NCI-H2107 (cell line): ENCODE measurements at regions not wholly inside any gene's neighbourhood (a gene's known extent, or its start where the extent isn't known, plus 50 kb on each side); places are given as distances from the start of the nearest gene placed in this dataset.
A peak's percentile ranks its signal among the peaks of the same experiment; 100 is the strongest.

Source experiments
- DNase-seq: peaks from one replicate; lab custom pipeline; 2025; lab: John Stamatoyannopoulos, UW

DNA sequence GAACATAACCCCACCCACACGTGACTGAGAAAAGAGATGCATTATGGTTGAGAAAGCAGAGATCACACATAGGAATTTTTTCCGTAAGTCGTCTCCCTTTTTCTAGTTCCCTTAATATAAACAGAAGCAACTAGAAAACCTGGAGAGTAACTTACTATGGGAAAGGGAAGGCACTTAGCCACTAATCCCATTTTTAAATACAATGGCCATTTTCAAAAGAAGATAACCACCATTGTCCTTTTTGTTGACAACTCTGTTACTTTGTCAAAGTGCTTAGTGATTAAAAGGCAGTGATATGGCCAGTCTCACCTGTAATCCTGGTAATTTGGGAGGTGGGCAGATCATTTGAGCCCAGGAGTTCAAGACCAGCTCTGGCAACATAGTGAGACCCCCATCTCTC, 184.4 kb upstream of the UMPS start:
- DNase-seq = no peak

DNA sequence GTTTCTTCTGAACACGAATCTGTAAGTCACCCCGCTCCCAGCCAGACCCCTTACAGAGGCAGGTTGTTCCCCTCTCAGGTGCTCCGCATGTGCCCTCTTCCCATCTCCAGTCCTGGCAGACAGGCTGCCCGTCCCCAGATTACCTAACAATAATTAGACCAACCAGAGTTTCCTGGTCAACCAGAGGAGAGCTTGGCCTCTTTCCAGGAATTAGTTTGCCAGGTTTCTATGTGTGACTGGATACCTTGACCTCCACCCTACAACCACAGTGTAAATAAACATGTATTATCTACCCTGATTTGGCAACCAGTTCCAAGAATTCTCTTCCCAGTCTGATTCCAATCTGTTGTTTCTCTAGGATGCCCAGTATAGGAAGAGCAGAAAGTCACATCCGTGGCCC, 178.0 kb upstream of the UMPS start:
- no peak for DNase-seq

DNA sequence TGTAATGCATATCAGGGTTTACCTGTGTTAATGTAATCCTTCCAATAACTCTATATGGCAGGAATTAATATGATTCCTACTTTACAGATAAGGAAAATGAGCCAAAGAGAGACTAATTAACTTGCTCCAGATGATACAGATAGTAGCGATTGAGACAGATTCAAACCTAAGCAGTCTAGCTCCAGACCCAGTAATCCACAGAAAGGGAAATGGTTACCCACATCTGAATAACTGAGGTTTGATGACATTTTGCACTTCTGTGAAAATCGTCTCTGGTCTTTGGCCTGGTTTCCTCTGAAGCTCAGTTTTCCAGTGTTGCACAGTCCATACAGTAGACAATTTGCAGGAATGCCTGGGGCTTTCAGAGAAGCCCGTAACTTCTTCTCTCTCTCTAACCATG, 177.1 kb upstream of the UMPS start:
- no peak for DNase-seq

DNA sequence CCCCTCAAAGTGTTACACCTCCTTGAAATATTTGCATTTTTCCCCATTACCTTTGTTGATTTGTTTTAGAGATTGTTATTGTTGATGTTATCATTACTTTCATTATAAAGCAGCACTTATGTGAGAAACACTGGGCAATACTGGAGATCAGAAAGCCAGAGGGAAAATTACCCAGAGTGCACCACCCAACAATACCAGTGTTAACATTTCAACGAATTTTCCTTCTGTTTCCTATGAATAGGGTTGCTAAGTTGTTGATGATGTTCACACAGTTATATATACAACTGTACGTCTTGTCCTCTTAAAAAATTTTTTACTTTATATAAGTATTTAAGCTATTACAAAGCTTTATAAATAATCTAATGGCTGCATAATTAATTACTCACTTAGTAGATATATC, 173.6 kb upstream of the UMPS start:
- no peak for DNase-seq

DNA sequence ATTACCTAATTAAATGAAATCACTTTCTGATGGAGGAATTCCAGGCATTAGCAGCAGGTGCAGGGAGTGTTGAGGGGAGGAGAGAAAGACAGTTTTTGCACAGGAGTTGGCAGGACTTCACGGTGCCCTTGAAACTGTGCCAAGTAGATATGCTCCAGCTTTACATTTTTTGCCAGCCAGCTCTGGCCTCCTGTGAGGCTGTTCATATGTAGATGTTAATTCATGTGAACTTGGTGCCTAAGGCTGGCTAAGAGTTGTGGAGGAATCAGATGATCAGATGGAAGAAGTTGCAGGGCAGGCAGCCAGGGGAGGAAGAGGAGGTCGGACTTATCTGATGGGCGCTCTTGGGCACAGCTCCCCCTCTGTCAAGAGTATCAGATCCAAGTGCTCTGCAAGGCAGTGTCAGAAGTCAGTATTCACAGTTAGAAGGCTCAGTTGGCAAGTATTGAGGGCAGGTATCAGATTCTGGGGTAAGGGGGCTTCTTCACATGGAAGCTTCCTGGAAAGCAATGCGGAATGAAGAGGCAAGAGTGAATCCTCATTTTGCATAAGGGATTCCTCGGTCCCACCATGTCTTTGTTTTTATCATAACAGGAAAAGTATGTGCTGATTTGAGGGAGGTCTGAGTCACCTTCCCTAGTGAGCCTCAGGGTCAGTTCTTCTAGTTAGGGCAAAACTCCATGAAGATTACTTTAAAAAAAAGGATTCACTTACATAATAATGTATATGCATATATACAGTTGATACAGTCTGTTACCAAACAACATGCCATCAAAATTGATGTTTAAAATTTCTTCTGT, 172.6 kb upstream of the UMPS start:
- DNase-seq = peak; percentile 22

DNA sequence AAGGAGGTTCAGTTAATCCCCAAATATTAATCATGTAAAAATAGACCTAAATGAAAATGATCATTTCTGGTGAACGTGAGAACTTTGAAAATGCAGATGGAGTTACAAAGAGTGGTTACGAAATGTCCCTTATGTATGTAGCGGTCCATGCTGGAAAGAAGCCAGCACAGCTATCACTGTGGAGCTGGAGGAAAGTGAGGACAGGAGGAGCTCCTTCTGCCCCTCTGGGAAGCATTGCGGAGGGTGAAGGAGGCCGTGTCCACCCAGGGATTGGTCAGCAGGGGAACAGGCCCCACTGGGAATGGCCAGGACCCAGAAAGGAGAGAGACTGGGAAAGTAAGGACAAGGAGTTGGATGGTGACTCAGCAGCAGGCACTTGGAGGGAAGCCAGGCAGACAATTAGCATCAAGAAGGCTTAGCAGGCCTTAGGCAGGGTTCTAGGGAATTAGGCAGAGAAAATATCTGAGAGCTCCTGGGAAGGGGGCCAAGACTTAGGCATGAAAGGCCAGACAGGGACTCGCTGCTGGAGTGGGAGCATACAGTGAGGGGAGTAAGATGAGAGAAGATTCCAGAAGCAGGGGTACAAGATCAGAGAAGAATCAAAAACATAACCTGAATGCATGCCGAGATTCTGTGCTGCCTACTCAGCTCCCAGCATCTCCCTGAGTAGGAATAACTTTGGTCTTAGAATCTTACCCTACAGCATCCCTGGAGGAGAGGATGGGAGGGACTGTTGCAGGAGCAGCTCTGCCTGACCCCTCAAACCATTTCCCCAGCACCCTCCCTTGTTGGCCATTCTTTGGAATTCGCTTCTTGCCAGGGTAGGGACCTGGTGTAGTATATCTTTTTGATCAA, 171.0 kb upstream of the UMPS start:
- peak; percentile 66 for DNase-seq

DNA sequence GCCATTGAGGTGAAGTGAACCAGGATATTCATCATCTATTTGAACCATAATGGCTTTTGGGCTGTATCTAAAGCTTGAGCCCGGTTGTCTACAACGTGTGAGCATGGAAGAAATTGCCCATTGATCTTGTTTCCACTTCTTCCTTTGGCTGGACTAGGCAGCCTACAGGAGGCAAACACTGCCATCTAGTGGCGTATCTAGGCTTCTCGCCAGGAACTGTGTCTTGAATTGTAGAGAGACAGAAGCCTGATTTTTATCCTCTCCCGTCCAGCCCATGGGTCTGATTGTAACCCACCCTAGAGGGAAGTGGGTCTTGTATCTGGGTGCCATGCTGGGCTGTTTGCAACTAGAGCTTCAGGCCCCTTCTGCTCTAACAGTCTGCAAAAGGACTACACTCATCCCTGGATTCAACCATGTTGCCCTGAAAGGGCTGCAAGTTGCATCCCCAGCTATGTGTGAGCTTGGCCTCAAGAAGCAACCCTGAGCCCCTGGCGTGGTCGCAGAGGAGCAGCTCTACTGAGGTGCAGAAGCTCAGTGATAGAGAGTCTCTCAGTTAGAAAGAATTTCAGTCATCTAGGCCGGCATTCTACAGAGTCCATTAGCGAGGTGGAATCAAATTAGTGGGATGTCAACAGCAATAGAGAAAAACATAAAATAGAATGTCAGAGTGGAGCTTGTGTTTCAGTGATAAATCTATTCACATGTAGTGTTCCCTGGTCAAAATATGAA, 170.2 kb upstream of the UMPS start:
- peak; percentile 78 for DNase-seq

DNA sequence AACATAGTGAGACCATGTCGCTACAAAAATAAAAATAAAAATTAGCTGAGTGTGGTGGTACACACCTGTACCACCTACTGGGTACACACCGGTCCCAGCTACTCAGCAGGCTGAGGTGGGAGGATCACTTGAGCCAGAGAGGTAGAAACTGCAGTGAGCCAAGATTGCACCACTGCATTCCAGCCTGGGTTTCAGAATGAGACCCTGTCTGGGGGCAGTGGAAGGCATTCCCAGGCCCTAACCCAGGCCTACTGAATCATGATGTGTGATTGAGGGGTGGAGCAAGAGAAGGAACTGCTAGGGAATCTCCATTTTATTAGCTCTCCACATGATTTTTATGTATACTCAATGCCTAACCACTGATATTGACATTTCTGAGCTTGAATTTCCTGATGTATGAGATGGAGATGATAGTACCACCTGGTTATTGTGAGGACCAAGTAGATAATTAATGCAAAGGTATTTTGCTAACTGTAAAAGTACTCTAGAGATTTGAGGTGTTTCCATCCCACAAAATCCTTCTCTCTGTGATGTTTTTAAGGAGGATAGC, 169.5 kb upstream of the UMPS start:
- DNase-seq = no peak

DNA sequence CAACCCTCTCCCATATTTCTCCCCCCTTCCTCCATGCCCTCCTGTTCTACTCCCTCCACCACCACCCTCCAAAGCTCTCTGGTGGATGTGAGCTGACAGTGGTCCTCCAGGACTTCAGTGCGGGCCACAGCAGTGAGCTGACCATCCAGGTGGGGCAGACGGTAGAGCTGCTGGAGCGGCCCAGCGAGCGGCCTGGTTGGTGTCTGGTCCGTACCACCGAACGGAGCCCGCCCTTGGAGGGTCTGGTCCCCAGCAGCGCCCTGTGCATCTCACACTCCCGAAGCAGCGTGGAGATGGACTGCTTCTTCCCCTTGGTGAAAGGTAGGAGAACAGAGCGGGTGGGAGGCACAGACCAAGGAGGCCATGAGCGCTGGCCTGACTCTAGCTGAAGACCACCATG, 167.5 kb upstream of the UMPS start:
- DNase-seq = no peak

DNA sequence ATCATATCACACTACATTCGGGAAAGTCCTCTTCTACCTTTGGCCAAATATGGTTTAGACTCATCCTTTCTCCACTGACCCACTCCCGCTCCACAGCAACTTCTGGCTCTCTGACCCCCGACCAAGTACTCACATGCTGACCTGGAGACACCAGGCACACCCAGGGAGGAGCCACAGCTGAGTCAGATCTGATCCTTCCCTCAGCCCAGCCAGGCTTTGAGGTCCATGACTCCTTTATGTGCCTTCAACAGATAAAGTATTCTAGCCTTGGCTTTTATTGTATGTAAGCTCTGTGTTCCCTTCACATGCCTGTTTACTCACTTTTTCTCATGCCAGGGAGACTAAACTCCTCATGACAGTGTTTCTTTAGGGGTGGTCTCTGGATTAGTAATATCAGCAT, 166.9 kb upstream of the UMPS start:
- DNase-seq = no peak

DNA sequence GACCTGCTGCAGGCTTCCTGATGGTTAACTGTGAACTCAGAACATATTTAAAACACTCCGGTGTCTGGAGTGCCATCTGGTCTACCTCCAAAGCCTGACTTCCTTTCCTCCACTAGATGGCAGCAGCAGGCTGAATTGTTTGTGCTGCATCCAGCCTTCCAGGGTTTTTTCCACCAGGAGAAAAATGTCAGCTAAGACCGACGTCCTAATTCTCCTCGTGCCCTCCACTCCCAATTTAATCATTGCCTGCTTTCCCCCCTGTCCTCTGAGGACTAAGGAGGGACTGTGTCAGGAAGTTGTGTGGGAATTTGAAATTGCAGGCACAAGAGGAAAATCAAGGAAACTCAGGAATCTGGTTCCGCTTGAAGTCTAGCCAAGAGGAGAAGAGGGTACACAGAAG, 165.2 kb upstream of the UMPS start:
- DNase-seq = peak; percentile 72

DNA sequence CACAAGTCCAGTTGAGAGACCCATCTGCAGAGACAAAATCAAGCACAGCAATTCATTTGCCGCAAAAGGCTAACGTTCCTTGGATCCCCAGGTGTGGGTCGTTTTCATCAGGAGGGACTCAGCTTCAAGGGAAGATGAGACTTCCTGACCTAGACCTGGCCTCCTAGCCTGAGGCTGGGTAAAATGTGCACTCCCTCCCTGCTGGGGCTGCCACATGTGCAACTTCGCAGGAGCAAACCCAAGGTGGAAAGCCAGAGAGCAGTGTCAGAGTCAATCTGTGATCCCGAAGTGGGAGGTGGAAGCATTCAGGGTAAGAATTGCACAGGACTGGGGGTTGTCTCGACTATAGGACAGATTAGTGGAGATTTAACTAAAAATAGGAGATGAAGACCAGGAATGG, 164.7 kb upstream of the UMPS start:
- no peak for DNase-seq

DNA sequence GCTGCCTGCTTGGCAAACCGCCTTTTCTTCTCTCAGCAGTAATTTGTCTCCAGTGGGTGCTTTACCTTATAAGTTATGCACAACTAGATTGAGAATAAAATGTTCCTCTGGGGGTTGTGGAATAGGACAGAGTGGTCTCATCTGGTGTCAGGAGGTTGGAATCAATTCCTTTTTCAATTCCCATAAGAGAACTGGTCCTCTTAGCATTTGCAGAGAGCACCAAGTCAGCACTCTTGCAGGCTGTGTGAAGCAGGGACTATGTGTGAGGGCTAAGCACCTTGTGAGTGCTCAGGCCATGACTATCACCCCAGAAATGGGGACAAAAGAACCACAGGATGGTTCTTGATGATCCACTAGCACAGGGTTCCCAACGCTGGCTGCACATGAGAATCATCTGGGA, 163.6 kb upstream of the UMPS start:
- DNase-seq = no peak

DNA sequence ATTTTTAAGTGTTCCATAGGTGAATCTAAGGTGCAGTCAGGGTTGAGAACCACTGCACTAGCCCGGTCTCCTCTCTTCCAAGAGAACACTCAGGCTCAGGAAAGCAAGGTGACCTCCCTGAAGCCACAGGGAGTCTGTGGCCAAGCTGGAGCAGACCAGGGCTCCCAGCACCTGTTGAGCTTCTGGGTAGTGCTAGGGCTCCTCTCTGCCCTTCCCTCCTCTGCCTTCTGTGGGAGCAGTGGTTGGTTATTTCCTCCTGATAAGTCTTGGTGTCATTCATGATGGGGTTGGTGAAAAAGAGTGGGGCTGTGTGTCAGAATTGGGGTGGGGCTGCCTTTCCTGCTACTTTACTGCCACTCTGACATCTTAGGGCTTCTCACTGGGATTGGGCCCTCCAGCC, 163.1 kb upstream of the UMPS start:
- no peak for DNase-seq

DNA sequence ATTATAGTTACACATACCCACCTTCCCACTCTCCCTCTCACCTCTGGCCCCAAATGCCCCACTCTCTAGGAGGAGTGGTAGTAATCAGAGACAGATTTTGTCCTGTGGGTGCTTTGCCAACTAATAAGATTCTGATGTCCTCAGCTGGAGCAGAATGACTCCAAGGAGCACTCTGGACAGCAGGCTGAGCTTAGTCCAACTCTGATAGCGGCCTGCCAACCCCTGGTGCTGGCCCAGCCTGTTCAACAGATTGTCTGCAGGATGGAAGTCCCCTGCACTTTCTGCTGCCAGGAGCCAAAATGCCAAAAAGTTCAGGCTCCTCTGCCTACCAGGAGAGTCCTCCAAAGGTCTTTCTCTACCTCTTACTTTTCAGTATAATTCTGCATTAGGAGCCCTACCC, 160.5 kb upstream of the UMPS start:
- DNase-seq = no peak

DNA sequence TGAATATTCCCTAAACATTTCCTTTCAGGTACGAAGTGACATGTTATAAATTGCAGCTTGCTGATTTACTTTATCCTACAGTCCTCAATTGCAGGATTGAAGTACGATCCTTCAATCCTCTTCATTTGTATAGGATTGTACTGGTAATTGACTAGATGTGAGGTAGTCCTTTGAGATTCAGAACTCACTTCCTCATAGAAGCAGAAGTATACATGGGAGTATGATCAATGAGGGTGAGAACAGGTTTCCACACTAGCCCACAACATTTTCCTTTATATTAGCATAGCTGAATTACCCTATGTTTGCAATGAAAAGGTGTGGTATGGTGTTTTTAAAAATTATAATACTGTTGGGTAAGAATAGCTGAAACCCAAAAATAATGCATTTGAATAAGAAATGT, 160.0 kb upstream of the UMPS start:
- DNase-seq = no peak

DNA sequence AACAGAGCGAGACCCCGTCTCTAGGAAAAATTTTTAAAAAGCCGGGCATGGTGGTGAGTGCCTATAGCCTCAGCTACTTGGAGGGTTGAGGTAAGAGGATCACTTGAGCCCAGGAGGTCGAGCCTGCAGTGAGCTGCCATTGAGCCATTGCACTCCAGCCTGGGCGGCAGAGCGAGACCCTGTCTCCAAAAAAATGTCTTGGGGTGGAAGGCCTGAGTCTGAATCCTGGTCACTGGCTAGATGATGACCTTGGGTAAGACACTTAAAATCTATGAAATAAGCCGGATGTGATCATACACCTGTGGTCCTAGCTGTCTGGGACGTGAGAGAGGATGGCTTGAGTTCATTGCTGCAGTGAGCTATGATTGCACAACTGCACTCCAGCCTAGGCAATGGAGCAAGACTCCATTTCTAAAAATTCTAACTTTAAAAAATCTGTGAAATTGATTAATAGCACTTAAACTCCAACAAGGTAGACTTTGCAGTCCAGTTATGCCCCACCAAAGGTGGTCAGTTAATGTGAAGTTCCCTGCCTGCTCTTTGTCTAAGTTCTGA, 157.3 kb upstream of the UMPS start:
- no peak for DNase-seq

DNA sequence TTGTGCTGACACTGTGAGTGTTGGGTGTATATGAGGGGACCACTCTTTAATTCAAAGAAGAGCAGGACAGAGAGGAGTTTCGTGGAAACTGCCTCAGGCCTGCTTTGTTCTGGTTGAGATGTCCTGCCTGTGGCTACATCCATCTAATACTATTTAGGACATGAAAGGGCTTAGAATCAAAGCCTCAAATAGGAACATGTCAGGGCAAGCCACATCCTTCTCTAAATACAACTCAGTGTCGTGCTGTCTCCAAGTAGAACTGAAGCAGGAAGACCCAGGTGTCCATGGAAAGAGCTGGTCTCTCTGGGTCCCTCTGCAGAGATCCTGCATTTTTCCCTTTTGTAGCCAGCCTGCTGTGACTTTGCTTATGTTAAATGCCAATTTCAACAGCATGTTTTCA, 156.2 kb upstream of the UMPS start:
- no peak for DNase-seq

DNA sequence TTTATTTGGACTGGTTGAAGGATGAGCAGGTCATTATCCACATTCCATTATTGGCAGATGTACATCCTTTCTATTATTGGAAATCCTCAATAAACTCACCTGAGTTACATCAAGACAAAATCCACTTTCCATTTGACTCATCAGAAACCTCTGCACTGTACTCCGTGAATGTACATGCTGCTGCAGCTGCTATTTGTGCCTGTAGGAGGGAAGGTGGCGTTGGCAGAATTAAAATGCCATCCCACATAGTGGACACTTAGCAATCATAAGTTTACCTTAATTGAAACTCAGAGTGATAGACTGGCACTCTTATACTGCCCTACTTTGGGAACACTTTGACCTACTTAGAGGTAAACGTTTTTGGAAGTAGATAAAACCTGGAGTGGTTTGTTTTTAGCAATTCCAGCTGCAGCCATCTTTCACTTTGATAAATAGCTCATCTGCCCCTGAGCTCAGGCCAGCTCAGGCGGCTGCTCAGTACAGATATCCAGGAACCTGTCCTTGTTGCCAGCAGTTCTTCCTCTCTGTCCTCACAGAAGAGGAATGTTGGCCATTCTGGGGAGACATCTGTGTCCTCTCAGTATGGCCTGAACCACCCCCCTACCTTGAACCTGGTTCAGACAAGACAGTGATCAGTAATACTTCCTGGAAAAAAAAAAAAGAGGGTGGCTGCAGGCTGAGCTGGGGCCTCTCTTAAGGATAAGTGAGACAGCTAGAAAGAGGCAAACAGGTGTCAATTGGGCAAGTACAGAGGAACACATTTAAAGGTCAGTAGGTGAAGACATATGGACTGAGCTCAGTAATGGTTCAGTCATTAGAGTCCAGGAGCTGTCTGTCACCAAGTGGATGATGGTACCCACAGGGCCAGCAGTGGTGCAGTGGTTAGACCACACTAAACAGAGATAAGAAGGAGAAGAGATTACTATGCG, 153.4 kb upstream of the UMPS start:
- no peak for DNase-seq

DNA sequence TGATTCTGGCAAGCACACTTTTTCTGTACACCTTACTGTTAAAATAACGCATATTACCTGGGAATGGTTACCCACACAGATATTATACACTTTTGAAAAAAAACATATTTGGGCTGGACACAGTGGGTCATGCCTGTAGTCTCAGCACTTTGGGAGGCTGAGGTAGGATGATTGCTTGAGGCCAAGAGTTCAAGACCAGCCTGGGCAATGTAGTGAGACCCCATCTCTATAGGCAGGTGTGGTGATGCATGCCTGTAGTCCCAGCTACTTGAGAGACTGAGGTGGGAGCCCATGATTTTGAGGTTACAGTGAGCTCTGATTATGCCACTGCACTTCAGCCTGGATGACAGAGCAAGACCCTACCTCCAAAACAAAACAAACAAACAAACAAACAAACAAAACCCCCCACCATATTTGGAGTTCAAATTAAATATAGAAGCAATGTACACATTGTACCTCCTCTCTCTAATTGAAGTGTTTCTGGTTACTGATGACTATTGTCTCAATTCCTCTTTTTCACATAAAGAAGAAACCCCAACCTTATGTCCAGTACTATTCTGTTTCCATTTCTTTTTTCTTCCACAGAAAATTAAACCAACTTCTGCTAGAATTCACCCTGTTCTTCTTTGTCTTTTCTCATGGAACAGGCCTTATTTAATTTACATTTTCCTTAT, 152.6 kb upstream of the UMPS start:
- no peak for DNase-seq

DNA sequence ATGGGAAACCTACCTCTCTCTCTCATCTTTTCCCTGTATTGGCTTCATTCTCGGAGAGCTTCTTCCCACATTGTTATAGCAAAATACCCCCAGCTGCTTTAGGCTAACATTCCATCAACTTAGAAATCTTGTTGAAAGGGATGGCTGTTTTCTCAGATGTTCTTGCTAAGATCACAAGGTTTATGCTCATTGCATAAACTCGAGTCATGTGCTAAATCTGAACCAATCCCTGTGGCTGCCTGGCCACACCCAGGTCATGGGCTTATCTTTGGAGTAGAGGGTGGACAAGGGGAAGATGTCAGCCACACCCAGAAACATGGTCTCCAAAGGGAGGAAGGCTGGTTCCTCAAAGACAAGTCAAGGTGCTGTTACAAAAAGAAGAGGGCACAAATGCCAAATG, 150.6 kb upstream of the UMPS start:
- no peak for DNase-seq
